PC-3 (cell line): ENCODE measurements at regions not wholly inside any gene's neighbourhood (a gene's known extent, or its start where the extent isn't known, plus 50 kb on each side); places are given as distances from the start of the nearest gene placed in this dataset.

Source experiments
- ATAC-seq: fragments of 200-7000 bp; cut with Tn5 transposase; 2 replicates; pipeline ENCODE4 v1.9.1; 2020; ENCODE audit warnings: mild to moderate bottlenecking, moderate library complexity
- BruUV-seq: library from RNA; stranded (reverse); fragments of 400-500 nt; replicated peaks from 2 replicates; lab custom pipeline; 2021; lab: Mats Ljungman, UMichigan
- CTCF ChIA-PET: fragments of 300-600 bp; sonication (Branson Sonifier 250); formaldehyde crosslinking; loops from one replicate; lab custom pipeline; 2022; ENCODE audit warnings: antibody characterized with exemption; lab: Charles Lee
- POLR2A ChIA-PET: fragments of 300-600 bp; sonication (Branson Sonifier 250); formaldehyde crosslinking; loops from one replicate; lab custom pipeline; 2022; ENCODE audit warnings: antibody characterized with exemption; ENCODE audit not compliant: unreplicated experiment; lab: Charles Lee
- DNase-seq: peaks from one replicate; pipeline ENCODE4 v3.0.0-alpha.2; 2015
- H2AFZ ChIP-seq: fragments of 300-600 bp; sonication (generic); 2 replicates; pipeline ENCODE4 v1.6.0; 2016; ENCODE audit warnings: antibody characterized with exemption, low read length
- H3F3A ChIP-seq: fragments of 300-600 bp; sonication (generic); one replicate; pipeline ENCODE4 v1.6.0; 2017; ENCODE audit warnings: antibody characterized with exemption, low read length, control low read depth, mild to moderate bottlenecking; ENCODE audit not compliant: unreplicated experiment
- H3K27ac ChIP-seq: fragments of 300-600 bp; sonication (generic); 2 replicates; pipeline ENCODE4 v1.5.1; 2016; ENCODE audit warnings: mild to moderate bottlenecking, low read length
- H3K27me3 ChIP-seq: fragments of 300-600 bp; sonication (generic); 2 replicates; pipeline ENCODE4 v1.6.1; 2016; ENCODE audit warnings: low read length, mixed read lengths
- H3K36me3 ChIP-seq: fragments of 300-600 bp; sonication (generic); 2 replicates; pipeline ENCODE4 v1.6.1; 2016; ENCODE audit warnings: low read depth, mixed run types, low read length, mixed read lengths
- H3K4me1 ChIP-seq: fragments of 300-600 bp; sonication (generic); 2 replicates; pipeline ENCODE4 v1.5.1; 2016; ENCODE audit warnings: low read length; ENCODE audit not compliant: insufficient read depth
- H3K4me2 ChIP-seq: fragments of 300-600 bp; sonication (generic); 2 replicates; pipeline ENCODE4 v1.6.0; 2016; ENCODE audit warnings: low read length
- H3K4me3 ChIP-seq: fragments of 300-600 bp; sonication (generic); 2 replicates; pipeline ENCODE4 v1.5.1; 2016; ENCODE audit warnings: mild to moderate bottlenecking, low read length, mixed read lengths
- H3K79me2 ChIP-seq: fragments of 300-600 bp; sonication (generic); 2 replicates; pipeline ENCODE4 v1.6.1; 2017; ENCODE audit warnings: low read length, mixed read lengths
- H3K9ac ChIP-seq: fragments of 300-600 bp; sonication (generic); 2 replicates; pipeline ENCODE4 v1.6.0; 2016; ENCODE audit warnings: mild to moderate bottlenecking, low read length
- H3K9me2 ChIP-seq: fragments of 300-600 bp; sonication (generic); replicated peaks from 2 replicates; pipeline ENCODE4 v1.6.1; 2016; ENCODE audit warnings: mixed run types, low read length, mixed read lengths
- H3K9me3 ChIP-seq: fragments of 300-600 bp; sonication (generic); 2 replicates; pipeline ENCODE4 v1.6.1; 2016; ENCODE audit warnings: low read length, mixed read lengths
- H4K20me1 ChIP-seq: fragments of 300-600 bp; sonication (generic); 2 replicates; pipeline ENCODE4 v1.6.1; 2016; ENCODE audit warnings: low read length, mixed read lengths
- CTCF ChIP-seq: fragments of 300-600 bp; sonication (generic); conservative IDR thresholded peaks from 2 replicates; pipeline ENCODE4 v1.5.1; 2017; ENCODE audit warnings: antibody characterized with exemption, low read depth, mild to moderate bottlenecking, low read length
- EZH2 ChIP-seq: fragments of 300-600 bp; sonication (generic); IDR thresholded peaks from one replicate; pipeline ENCODE4 v1.6.1; 2017; ENCODE audit warnings: antibody characterized with exemption, mild to moderate bottlenecking, low read length; ENCODE audit not compliant: unreplicated experiment
- EZH2phosphoT487 ChIP-seq: fragments of 300-600 bp; sonication (generic); IDR thresholded peaks from 2 replicates; pipeline ENCODE4 v1.6.1; 2018; ENCODE audit warnings: mild to moderate bottlenecking, antibody characterized with exemption, low read length, borderline replicate concordance
- intact Hi-C: fragments of 100-400 bp; cut with micrococcal nuclease; formaldehyde crosslinking; loops from 2 replicates; pipeline ENCODE4 v1.9.0; 2023

GRCh38 chr2:239717706-239718105, 307.4 kb downstream of the NDUFA10 start:
- no peak overlapping the region for H3K9ac ChIP-seq
- intact Hi-C loops = no loop called here
- no peaks in the 10 kb centered on the region for H3K4me1 ChIP-seq
- no TSS peak for BruUV-seq
- CTCF ChIA-PET = no interaction called here
- H3K9me3 ChIP-seq = peaks cover 4% of the 10 kb centered on the region; the same call in 1 of the 2 replicates
- no peaks in the 10 kb centered on the region for H4K20me1 ChIP-seq
- no peak overlapping the region for H3K4me3 ChIP-seq
- no peak overlapping the region for H2AFZ ChIP-seq
- no peak overlapping the region for H3K27ac ChIP-seq
- no peaks in the 10 kb centered on the region for H3K36me3 ChIP-seq
- peaks cover 29% of the 10 kb centered on the region for H3K27me3 ChIP-seq
- H3F3A ChIP-seq = no peaks in the 10 kb centered on the region
- DNase-seq = no peak
- POLR2A ChIA-PET = no interaction called here
- no peaks in the 10 kb centered on the region for H3K9me2 ChIP-seq
- no peak overlapping the region for H3K4me2 ChIP-seq
- TF ChIP-seq CTCF (no peak), EZH2 (no peak), EZH2phosphoT487 (no peak)
- ATAC-seq = no peak
- H3K79me2 ChIP-seq = no peaks in the 10 kb centered on the region

GRCh38 chr2:239717319-239717675, 307.8 kb downstream of the NDUFA10 start:
- H3K9me3 ChIP-seq = peaks cover 4% of the 10 kb centered on the region; the same call in 1 of the 2 replicates
- ATAC-seq (no peak), DNase-seq (no peak)
- no TSS peak for BruUV-seq
- H3K4me2 ChIP-seq = no peak overlapping the region
- H3K27me3 ChIP-seq = peaks cover 30% of the 10 kb centered on the region
- no peaks in the 10 kb centered on the region for H3K9me2 ChIP-seq
- H3F3A ChIP-seq = no peaks in the 10 kb centered on the region
- H3K36me3 ChIP-seq = no peaks in the 10 kb centered on the region
- no peak overlapping the region for H3K4me3 ChIP-seq
- ChIA-PET POLR2A (no interaction called here), CTCF (no interaction called here)
- no peak overlapping the region for H3K27ac ChIP-seq
- no peak overlapping the region for H2AFZ ChIP-seq
- H3K4me1 ChIP-seq = no peaks in the 10 kb centered on the region
- no peaks in the 10 kb centered on the region for H3K79me2 ChIP-seq
- intact Hi-C loops = no loop called here
- H4K20me1 ChIP-seq = no peaks in the 10 kb centered on the region
- H3K9ac ChIP-seq = no peak overlapping the region
- TF ChIP-seq EZH2phosphoT487 (no peak), EZH2 (no peak), CTCF (no peak)

- H3K4me3 ChIP-seq = no peak overlapping the region
- H3K27ac ChIP-seq = no peak overlapping the region
- DNase-seq (no peak), ATAC-seq (no peak)
- H3F3A ChIP-seq = no peaks in the 10 kb centered on the region
- peaks cover 30% of the 10 kb centered on the region for H3K27me3 ChIP-seq
- H3K4me2 ChIP-seq = no peak overlapping the region
- no peak overlapping the region for H3K9ac ChIP-seq
- no peak for TF ChIP-seq EZH2phosphoT487
- TF ChIP-seq CTCF = no peak
- no peak for TF ChIP-seq EZH2
- no peaks in the 10 kb centered on the region for H3K4me1 ChIP-seq
- H3K9me3 ChIP-seq = peaks cover 4% of the 10 kb centered on the region; the same call in 1 of the 2 replicates
- no peak overlapping the region for H2AFZ ChIP-seq
- H3K9me2 ChIP-seq = no peaks in the 10 kb centered on the region
- no peaks in the 10 kb centered on the region for H3K36me3 ChIP-seq
- no peaks in the 10 kb centered on the region for H3K79me2 ChIP-seq
- ChIA-PET CTCF (no interaction called here), POLR2A (no interaction called here)
- H4K20me1 ChIP-seq = no peaks in the 10 kb centered on the region
- BruUV-seq = no TSS peak
- intact Hi-C loops = no loop called here
Observed at GRCh38 chr2:239716536-239717318, 308.4 kb downstream of the NDUFA10 start.
